A673 (cell line): ENCODE measurements at regions not wholly inside any gene's neighbourhood (a gene's known extent, or its start where the extent isn't known, plus 50 kb on each side); places are given as distances from the start of the nearest gene placed in this dataset.

Experiments used
- BruUV-seq: library from RNA; stranded (reverse); fragments of 400-500 nt; replicated peaks from 2 replicates; lab custom pipeline; 2021; lab: Mats Ljungman, UMichigan
- CTCF ChIA-PET: fragments of 300-600 bp; sonication (Branson Sonifier 250); formaldehyde crosslinking; loops from one replicate; lab custom pipeline; 2022; ENCODE audit warnings: antibody characterized with exemption; lab: Charles Lee
- POLR2A ChIA-PET: fragments of 300-600 bp; sonication (Branson Sonifier 250); formaldehyde crosslinking; loops from one replicate; lab custom pipeline; 2022; ENCODE audit warnings: antibody characterized with exemption; ENCODE audit not compliant: low non-redundant PET; lab: Charles Lee
- DNase-seq: peaks from one replicate; pipeline ENCODE4 v3.0.0-alpha.2; 2015; ENCODE audit warnings: low spot score
- H3K27ac ChIP-seq: fragments of 200-600 bp; sonication (generic); 2 replicates; pipeline ENCODE4 v1.5.1; 2016; ENCODE audit warnings: mixed run types, low read depth, mild to moderate bottlenecking, mixed read lengths, antibody characterized with exemption, low read length; ENCODE audit not compliant: poor library complexity, severe bottlenecking
- H3K27me3 ChIP-seq: fragments of 200-600 bp; sonication (generic); replicated peaks from 2 replicates; pipeline ENCODE4 v1.6.1; 2017; ENCODE audit warnings: mixed run types, low read depth, mild to moderate bottlenecking, mixed read lengths, antibody characterized with exemption, low read length; ENCODE audit not compliant: insufficient read depth, poor library complexity
- H3K36me3 ChIP-seq: fragments of 200-600 bp; sonication (generic); 2 replicates; pipeline ENCODE4 v1.6.1; 2016; ENCODE audit warnings: mixed run types, mild to moderate bottlenecking, mixed read lengths, antibody characterized with exemption, low read length; ENCODE audit not compliant: insufficient read depth, poor library complexity, severe bottlenecking
- H3K4me1 ChIP-seq: fragments of 200-600 bp; sonication (generic); 2 replicates; pipeline ENCODE4 v1.6.1; 2017; ENCODE audit warnings: mixed run types, mild to moderate bottlenecking, mixed read lengths, antibody characterized with exemption, low read length; ENCODE audit not compliant: insufficient read depth, poor library complexity, severe bottlenecking
- H3K4me3 ChIP-seq: fragments of 200-600 bp; sonication (generic); 2 replicates; pipeline ENCODE4 v1.5.1; 2016; ENCODE audit warnings: low read depth, mixed run types, mild to moderate bottlenecking, mixed read lengths, low read length; ENCODE audit not compliant: poor library complexity, severe bottlenecking
- H3K9me3 ChIP-seq: fragments of 200-600 bp; sonication (generic); 2 replicates; pipeline ENCODE4 v1.6.1; 2016; ENCODE audit warnings: mixed run types, low read depth, mild to moderate bottlenecking, mixed read lengths, antibody characterized with exemption, low read length; ENCODE audit not compliant: poor library complexity, severe bottlenecking
- CTCF ChIP-seq: fragments of 300-800, 200-600 bp; sonication (generic); conservative IDR thresholded peaks from 2 replicates; pipeline ENCODE4 v1.5.1; 2017; ENCODE audit warnings: low read depth, mild to moderate bottlenecking, antibody characterized with exemption, low read length, moderate library complexity, mixed read lengths
- EZH2 ChIP-seq: fragments of 200-600 bp; sonication (generic); IDR thresholded peaks from 2 replicates; pipeline ENCODE4 v1.6.1; 2017; ENCODE audit warnings: borderline replicate concordance, low read depth, mild to moderate bottlenecking, mixed read lengths, antibody characterized with exemption, low read length; ENCODE audit not compliant: poor library complexity, severe bottlenecking
- intact Hi-C: fragments of 100-400 bp; cut with micrococcal nuclease; formaldehyde crosslinking; loops from one replicate; pipeline ENCODE4 v1.10.0; 2022; ENCODE audit not compliant: unreplicated experiment

GRCh38 chr12:68387338-68387737, 55.2 kb upstream of the MDM1 start:
- CTCF ChIA-PET: no interaction called here

GRCh38 chr12:68389305-68389704, 57.1 kb upstream of the MDM1 start:
- Histone ChIP-seq H3K36me3 (no peaks in the 10 kb centered on the region), H3K27ac (no peak overlapping the region), H3K27me3 (peaks cover 21% of the 10 kb centered on the region), H3K4me3 (no peak overlapping the region), H3K9me3 (peaks cover 4% of the 10 kb centered on the region), H3K4me1 (no peaks in the 10 kb centered on the region)
- BruUV-seq: no TSS peak
- TF ChIP-seq EZH2 (no peak), CTCF (no peak)
- intact Hi-C loops: no loop called here
- ChIA-PET CTCF (no interaction called here), POLR2A (no interaction called here)
- DNase-seq: no peak

More at GRCh38 chr12:68387338-68387737, 55.2 kb upstream of the MDM1 start:
- no peak for TF ChIP-seq EZH2
- TF ChIP-seq CTCF: no peak
- H3K9me3 ChIP-seq: peaks cover 4% of the 10 kb centered on the region
- intact Hi-C loops: no loop called here
- no peaks in the 10 kb centered on the region for H3K36me3 ChIP-seq
- H3K4me3 ChIP-seq: no peak overlapping the region
- POLR2A ChIA-PET: no interaction called here
- no peak for DNase-seq
- H3K27ac ChIP-seq: no peak overlapping the region
- no TSS peak for BruUV-seq
- H3K4me1 ChIP-seq: no peaks in the 10 kb centered on the region
- peaks cover 21% of the 10 kb centered on the region for H3K27me3 ChIP-seq

GRCh38 chr12:68391937-68392336, 59.8 kb upstream of the MDM1 start:
- no peak overlapping the region for H3K27ac ChIP-seq

More at GRCh38 chr12:68391937-68392336, 59.8 kb upstream of the MDM1 start:
- intact Hi-C loops: no loop called here
- H3K27me3 ChIP-seq: peaks cover 1% of the 10 kb centered on the region
- TF ChIP-seq EZH2: no peak
- TF ChIP-seq CTCF: no peak
- no peaks in the 10 kb centered on the region for H3K4me1 ChIP-seq
- no peaks in the 10 kb centered on the region for H3K36me3 ChIP-seq
- ChIA-PET CTCF (no interaction called here), POLR2A (interaction anchor here (0.5 kb wide), 1 partner anchor 1846 kb away, joined by 4 read pairs; no protein-coding TSS in a partner anchor)
- H3K9me3 ChIP-seq: peaks cover 4% of the 10 kb centered on the region
- BruUV-seq: no TSS peak
- H3K4me3 ChIP-seq: no peak overlapping the region
- DNase-seq: no peak
